ENCODE measurements at regions not wholly inside any gene's neighbourhood (a gene's known extent, or its start where the extent isn't known, plus 50 kb on each side); places are given as distances from the start of the nearest gene placed in this dataset.

- H3K9me3 ChIP-seq: no peaks in the 10 kb centered on the region
- no peaks in the 10 kb centered on the region for H3K4me1 ChIP-seq
- H3K27me3 ChIP-seq (ENCODE audit: low read depth): peaks cover 10% of the 10 kb centered on the region
- TF ChIP-seq, protein P1, sequence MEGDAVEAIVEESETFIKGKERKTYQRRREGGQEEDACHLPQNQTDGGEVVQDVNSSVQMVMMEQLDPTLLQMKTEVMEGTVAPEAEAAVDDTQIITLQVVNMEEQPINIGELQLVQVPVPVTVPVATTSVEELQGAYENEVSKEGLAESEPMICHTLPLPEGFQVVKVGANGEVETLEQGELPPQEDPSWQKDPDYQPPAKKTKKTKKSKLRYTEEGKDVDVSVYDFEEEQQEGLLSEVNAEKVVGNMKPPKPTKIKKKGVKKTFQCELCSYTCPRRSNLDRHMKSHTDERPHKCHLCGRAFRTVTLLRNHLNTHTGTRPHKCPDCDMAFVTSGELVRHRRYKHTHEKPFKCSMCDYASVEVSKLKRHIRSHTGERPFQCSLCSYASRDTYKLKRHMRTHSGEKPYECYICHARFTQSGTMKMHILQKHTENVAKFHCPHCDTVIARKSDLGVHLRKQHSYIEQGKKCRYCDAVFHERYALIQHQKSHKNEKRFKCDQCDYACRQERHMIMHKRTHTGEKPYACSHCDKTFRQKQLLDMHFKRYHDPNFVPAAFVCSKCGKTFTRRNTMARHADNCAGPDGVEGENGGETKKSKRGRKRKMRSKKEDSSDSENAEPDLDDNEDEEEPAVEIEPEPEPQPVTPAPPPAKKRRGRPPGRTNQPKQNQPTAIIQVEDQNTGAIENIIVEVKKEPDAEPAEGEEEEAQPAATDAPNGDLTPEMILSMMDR (IDR thresholded peaks at IDR 0.05): no peak
- peak overlapping the region; percentile 31 for H3K27ac ChIP-seq
- no peak for ATAC-seq
- no peak for DNase-seq
- no peak overlapping the region for H3K4me3 ChIP-seq
- no peaks in the 10 kb centered on the region for H3K36me3 ChIP-seq
- intact Hi-C loops (cut with DNase I): no loop called here
Measured at GRCh38 chr7:155209478-155210319, 88.0 kb upstream of the INSIG1 start.

DNA sequence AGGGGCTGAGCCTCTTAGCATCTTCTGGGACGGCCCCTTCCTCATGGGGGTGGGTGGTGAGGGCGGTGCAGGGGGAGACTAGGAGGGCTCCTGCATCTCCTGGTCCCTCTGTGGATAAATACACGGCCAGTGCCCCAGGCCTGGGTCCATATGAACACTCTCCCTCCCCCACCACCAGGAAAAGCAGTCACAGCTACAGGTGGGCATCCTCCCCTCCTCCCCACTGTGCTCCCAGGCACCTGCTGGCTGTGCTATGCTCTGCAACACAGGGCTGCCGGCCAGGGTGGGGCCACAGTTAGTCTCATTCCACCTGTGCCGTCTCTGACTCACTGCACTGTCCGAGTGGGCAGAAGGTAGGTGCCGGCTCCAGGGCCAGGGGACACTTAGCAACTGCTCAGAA lies 87.3 kb upstream of the INSIG1 start:
- H3K36me3 ChIP-seq: no peaks in the 10 kb centered on the region
- no peak for DNase-seq
- no peak overlapping the region for H3K27ac ChIP-seq
- no peak overlapping the region for H3K4me3 ChIP-seq
- no peaks in the 10 kb centered on the region for H3K9me3 ChIP-seq
- no peaks in the 10 kb centered on the region for H3K4me1 ChIP-seq
- ATAC-seq: no peak
- H3K27me3 ChIP-seq (ENCODE audit: low read depth): peaks cover 16% of the 10 kb centered on the region
- intact Hi-C loops (cut with DNase I): no loop called here
- TF ChIP-seq, protein P1 (IDR thresholded peaks at IDR 0.05): no peak

- Histone ChIP-seq H3K4me1 (no peaks in the 10 kb centered on the region), H3K9me3 (no peaks in the 10 kb centered on the region), H3K27me3 (ENCODE audit: low read depth) (peaks cover 18% of the 10 kb centered on the region), H3K4me3 (no peak overlapping the region), H3K27ac (no peak overlapping the region), H3K36me3 (no peaks in the 10 kb centered on the region)
- intact Hi-C loops (cut with DNase I): no loop called here
- no peak for DNase-seq
- TF ChIP-seq, protein P1 (IDR thresholded peaks at IDR 0.05): no peak
- no peak for ATAC-seq
Measured at GRCh38 chr7:155211173-155211572, 86.5 kb upstream of the INSIG1 start.

GRCh38 chr7:155211761-155212160 lies 85.9 kb upstream of the INSIG1 start:
- DNase-seq: no peak
- TF ChIP-seq, protein P1 (IDR thresholded peaks at IDR 0.05): no peak
- intact Hi-C loops (cut with DNase I): no loop called here

DNA sequence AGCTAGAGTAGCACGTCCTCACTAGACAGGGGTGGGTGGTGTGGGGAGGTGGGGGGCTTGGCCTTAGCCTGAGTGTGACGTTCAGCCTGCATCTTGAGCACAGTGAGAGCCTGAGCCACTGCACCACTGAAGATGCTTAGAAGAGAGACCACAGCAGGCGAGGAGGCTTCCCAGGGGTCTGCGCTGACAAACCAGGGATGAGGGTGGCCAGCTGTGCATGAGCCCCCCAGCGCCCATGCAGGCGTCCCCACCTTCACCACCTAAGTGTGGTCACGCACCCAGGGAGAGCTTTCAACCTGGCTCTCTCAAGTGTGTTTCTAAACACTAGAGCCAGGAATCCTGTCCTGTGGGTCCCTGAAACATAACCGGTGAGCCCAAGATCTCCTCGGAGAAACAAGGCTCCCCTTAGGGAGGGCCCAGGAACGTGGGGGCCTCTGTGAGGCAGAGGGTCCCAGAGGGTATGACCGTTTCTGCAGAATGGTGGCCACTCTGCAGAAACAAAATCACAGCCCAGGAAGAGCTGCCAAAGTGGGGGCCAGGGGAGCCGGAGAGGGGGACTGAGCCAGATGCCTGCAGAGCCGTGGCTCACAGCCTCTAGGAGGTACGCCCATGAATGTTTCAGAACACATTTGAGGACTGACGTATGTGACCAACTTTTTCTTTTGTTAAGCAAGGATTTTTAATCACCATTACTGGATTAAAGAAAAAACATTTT lies 85.2 kb upstream of the INSIG1 start:
- Histone ChIP-seq H3K4me3 (no peak overlapping the region), H3K9me3 (no peaks in the 10 kb centered on the region), H3K4me1 (no peaks in the 10 kb centered on the region), H3K36me3 (no peaks in the 10 kb centered on the region), H3K27me3 (ENCODE audit: low read depth) (peaks cover 18% of the 10 kb centered on the region), H3K27ac (no peak overlapping the region)
- ATAC-seq (no peak), DNase-seq (no peak)
- intact Hi-C loops (cut with DNase I): no loop called here
- TF ChIP-seq, protein P1 (IDR thresholded peaks at IDR 0.05): no peak

More at GRCh38 chr7:155211761-155212160, 85.9 kb upstream of the INSIG1 start:
- Histone ChIP-seq H3K4me3 (no peak overlapping the region), H3K36me3 (no peaks in the 10 kb centered on the region), H3K27ac (no peak overlapping the region), H3K4me1 (no peaks in the 10 kb centered on the region), H3K9me3 (no peaks in the 10 kb centered on the region), H3K27me3 (ENCODE audit: low read depth) (peaks cover 18% of the 10 kb centered on the region)
- ATAC-seq: no peak

All from lower lobe of right lung (tissue), 2 donors.